HepG2 (cell line): ENCODE measurements at regions not wholly inside any gene's neighbourhood (a gene's known extent, or its start where the extent isn't known, plus 50 kb on each side); places are given as distances from the start of the nearest gene placed in this dataset.
A peak's percentile ranks its signal among the peaks of the same experiment; 100 is the strongest.

Experiments used
- BATF2 ChIP-seq: sonication (generic); formaldehyde crosslinking; IDR thresholded peaks from 2 replicates; pipeline ENCODE4 v1.8.0; 2022; ENCODE audit warnings: mild to moderate bottlenecking, missing genetic modification reagents, moderate library complexity
- CHD4 ChIP-seq: fragments of 200-600 bp; sonication (generic); IDR thresholded peaks from 2 replicates; pipeline ENCODE4 v1.7.0; 2017; ENCODE audit warnings: mild to moderate bottlenecking, low read length, borderline replicate concordance
- FOSL2 ChIP-seq: sonication (generic); formaldehyde crosslinking; IDR thresholded peaks from 2 replicates; pipeline ENCODE4 v1.4.0; 2020; ENCODE audit warnings: missing genetic modification reagents
- HHEX ChIP-seq: IDR thresholded peaks from 2 replicates; pipeline ENCODE4 v1.6.1; 2016; ENCODE audit warnings: control low read depth
- HOXA3 ChIP-seq: sonication (generic); formaldehyde crosslinking; IDR thresholded peaks from 2 replicates; pipeline ENCODE4 v1.5.0; 2020; ENCODE audit warnings: missing genetic modification reagents
- KLF15 ChIP-seq: sonication (generic); formaldehyde crosslinking; IDR thresholded peaks from 2 replicates; pipeline ENCODE4 v1.8.1; 2023; ENCODE audit warnings: borderline replicate concordance, mild to moderate bottlenecking, inconsistent platforms, missing genetic modification reagents, mixed read lengths
- KLF16 ChIP-seq, 2 experiments: sonication (generic) in 1 of 2; formaldehyde crosslinking in 1 of 2; IDR thresholded peaks; 2 replicates each; pipeline versions ENCODE4 v1.6.1 to v1.8.0; 2016 to 2023; ENCODE audit warnings: missing genetic modification reagents in 2 of 2, missing compliant biosample characterization in 1 of 2
- KMT2A ChIP-seq: sonication (generic); formaldehyde crosslinking; IDR thresholded peaks from 2 replicates; pipeline ENCODE4 v1.4.0; 2020; ENCODE audit warnings: missing genetic modification reagents
- MAFK ChIP-seq, 2 experiments: IDR thresholded peaks in 1 of 2; conservative IDR thresholded peaks in 1 of 2; 2 replicates each; pipeline ENCODE4 v1.6.1; 2011; ENCODE audit warnings: improper control_type of control experiment in 2 of 2, low read length in 2 of 2
- MYC ChIP-seq: sonication (generic); formaldehyde crosslinking; IDR thresholded peaks from 2 replicates; pipeline ENCODE4 v1.9.0; 2021; ENCODE audit warnings: missing genetic modification reagents, borderline replicate concordance
- NCOA1 ChIP-seq: sonication (generic); formaldehyde crosslinking; IDR thresholded peaks from 2 replicates; pipeline ENCODE4 v1.9.0; 2021; ENCODE audit warnings: missing genetic modification reagents
- NR1H2 ChIP-seq: sonication (generic); formaldehyde crosslinking; IDR thresholded peaks from 2 replicates; pipeline ENCODE4 v1.8.1; 2022; ENCODE audit warnings: low read depth, missing genetic modification reagents, borderline replicate concordance
- PPARG ChIP-seq: conservative IDR thresholded peaks from 2 replicates; pipeline ENCODE4 v1.6.1; 2016; ENCODE audit warnings: missing biosample characterization, missing genetic modification reagents
- SMAD9 ChIP-seq: sonication (generic); formaldehyde crosslinking; IDR thresholded peaks from 2 replicates; pipeline ENCODE4 v1.5.1; 2020; ENCODE audit warnings: mild to moderate bottlenecking, missing genetic modification reagents
- SNAPC4 ChIP-seq: sonication (generic); formaldehyde crosslinking; IDR thresholded peaks from 2 replicates; pipeline ENCODE4 v1.4.0; 2020; ENCODE audit warnings: mild to moderate bottlenecking, missing genetic modification reagents
- SPEN ChIP-seq: sonication (generic); formaldehyde crosslinking; IDR thresholded peaks from 2 replicates; pipeline ENCODE4 v1.5.1; 2020; ENCODE audit warnings: low read depth, mild to moderate bottlenecking, missing genetic modification reagents
- TBX2 ChIP-seq: sonication (generic); formaldehyde crosslinking; IDR thresholded peaks from 2 replicates; pipeline ENCODE4 v1.5.0; 2020; ENCODE audit warnings: missing genetic modification reagents, mild to moderate bottlenecking, borderline replicate concordance
- ZC3H13 ChIP-seq: sonication (generic); formaldehyde crosslinking; IDR thresholded peaks from 2 replicates; pipeline ENCODE4 v1.8.1; 2023; ENCODE audit warnings: mild to moderate bottlenecking, missing genetic modification reagents, moderate library complexity
- ZKSCAN1 ChIP-seq: fragments of 150-350 bp; IDR thresholded peaks from 2 replicates; pipeline ENCODE4 v1.6.1; 2014; ENCODE audit warnings: low read length
- ZNF143 ChIP-seq: sonication (generic); formaldehyde crosslinking; IDR thresholded peaks from 2 replicates; pipeline ENCODE4 v1.4.0; 2020; ENCODE audit warnings: missing genetic modification reagents
- ZNF7 ChIP-seq: IDR thresholded peaks from 2 replicates; pipeline ENCODE4 v1.6.1; 2016; ENCODE audit warnings: missing biosample characterization, missing genetic modification reagents
- ZNF720 ChIP-seq: sonication (generic); formaldehyde crosslinking; IDR thresholded peaks from 2 replicates; pipeline ENCODE4 v1.4.0; 2020; ENCODE audit warnings: missing genetic modification reagents
- ZNF776 ChIP-seq: sonication (generic); formaldehyde crosslinking; IDR thresholded peaks from 2 replicates; pipeline ENCODE4 v1.4.0; 2020; ENCODE audit warnings: mild to moderate bottlenecking, missing genetic modification reagents
- ZNF777 ChIP-seq: sonication (generic); formaldehyde crosslinking; IDR thresholded peaks from 2 replicates; pipeline ENCODE4 v1.4.0; 2020; ENCODE audit warnings: missing genetic modification reagents
- ZNF878 ChIP-seq: sonication (generic); formaldehyde crosslinking; IDR thresholded peaks from 2 replicates; pipeline ENCODE4 v1.8.1; 2023; ENCODE audit warnings: mild to moderate bottlenecking, missing genetic modification reagents, moderate library complexity

GRCh38 chr14:61608245-61609165, 86.8 kb upstream of the HIF1A start (continued):
- TF ChIP-seq SNAPC4 (CRISPR knock-in tag): peak; percentile 35; the same call in 1 of the 2 replicates
- peak; percentile 35 for TF ChIP-seq FOSL2 (CRISPR knock-in tag)
- no peak for TF ChIP-seq ZNF7
- TF ChIP-seq ZNF878 (CRISPR knock-in tag): no peak
- no peak for TF ChIP-seq MYC (CRISPR knock-in tag)
- TF ChIP-seq SPEN (CRISPR knock-in tag): no peak
- TF ChIP-seq KLF16 (CRISPR knock-in tag; IDR thresholded peaks at IDR 0.05): no peak; a peak in 1 of 4 replicates
- no peak; the same call in 1 of the 2 replicates for TF ChIP-seq HOXA3
- TF ChIP-seq KLF15 (CRISPR knock-in tag): no peak
- no peak for TF ChIP-seq BATF2
- TF ChIP-seq ZNF777 (CRISPR knock-in tag): no peak
- TF ChIP-seq SMAD9 (CRISPR knock-in tag): no peak
- no peak for TF ChIP-seq ZNF143 (CRISPR knock-in tag)
- TF ChIP-seq PPARG (CRISPR knock-in tag): 0 out of 2 replicates have a peak, but pooled peaks have one; percentile 33
- no peak for TF ChIP-seq CHD4
- TF ChIP-seq ZNF720: no peak
- no peak for TF ChIP-seq KMT2A (CRISPR knock-in tag)
- no peak for TF ChIP-seq NCOA1
- no peak for TF ChIP-seq ZC3H13 (CRISPR knock-in tag)
- peak in 1 of 2 experiments; percentile 35; a peak in 1 of 4 replicates for TF ChIP-seq MAFK (conservative IDR thresholded peaks at IDR 0.05 in 1 of 2, IDR thresholded peaks at IDR 0.05 in 1 of 2; ENCODE audit: low read length in 2 of 2)
- no peak for TF ChIP-seq NR1H2 (CRISPR knock-in tag)
- no peak for TF ChIP-seq ZKSCAN1
- TF ChIP-seq HHEX: no peak
- TF ChIP-seq ZNF776 (CRISPR knock-in tag): 0 out of 2 replicates have a peak, but pooled peaks have one; percentile 22
- no peak for TF ChIP-seq TBX2 (CRISPR knock-in tag)
